H1 (cell line): ENCODE measurements at regions not wholly inside any gene's neighbourhood (a gene's known extent, or its start where the extent isn't known, plus 50 kb on each side); places are given as distances from the start of the nearest gene placed in this dataset.

Source experiments
- CTCF ChIP-seq, 3 experiments: IDR thresholded peaks; 1 replicate in 2 of 3; 2 replicates in 1 of 3; pipeline versions ENCODE4 v1.5.1 to v1.6.1; 2011; ENCODE audit warnings: low read length in 3 of 3, mild to moderate bottlenecking in 3 of 3, inconsistent platforms in 2 of 3, low read depth in 1 of 3, moderate library complexity in 1 of 3; ENCODE audit not compliant: insufficient read depth in 1 of 3; ENCODE audit errors: control extremely low read depth in 1 of 3
- EP300 ChIP-seq, 2 experiments: IDR thresholded peaks; 1 replicate in 1 of 2; 2 replicates in 1 of 2; pipeline ENCODE4 v1.6.1; 2011 to 2012; ENCODE audit warnings: low read depth in 2 of 2, low read length in 2 of 2, mild to moderate bottlenecking in 2 of 2, borderline replicate concordance in 1 of 2, inconsistent platforms in 1 of 2, moderate library complexity in 1 of 2
- HDAC2 ChIP-seq, 2 experiments: fragments of 300-600 bp in 1 of 2; sonication (generic) in 1 of 2; IDR thresholded peaks; 2 replicates each; pipeline ENCODE4 v1.6.1; 2011 to 2012; ENCODE audit warnings: low read depth in 2 of 2, low read length in 2 of 2, mild to moderate bottlenecking in 2 of 2, moderate library complexity in 2 of 2, borderline replicate concordance in 1 of 2, inconsistent platforms in 1 of 2
- POLR2A ChIP-seq, 2 experiments: IDR thresholded peaks; 1 replicate in 1 of 2; 2 replicates in 1 of 2; pipeline ENCODE4 v1.6.1; 2011; ENCODE audit warnings: low read depth in 2 of 2, low read length in 2 of 2, mild to moderate bottlenecking in 2 of 2; ENCODE audit errors: control extremely low read depth in 1 of 2

GRCh38 chr14:25101276-25101675 is 51.3 kb upstream of the STXBP6 start:
- TF ChIP-seq HDAC2 (IDR thresholded peaks at IDR 0.05; ENCODE audit: borderline replicate concordance in 1 of 2, low read depth in 2 of 2, low read length in 2 of 2): no peak
- TF ChIP-seq CTCF (IDR thresholded peaks at IDR 0.05; ENCODE audit: control extremely low read depth in 1 of 3, insufficient read depth in 1 of 3, low read depth in 1 of 3, low read length in 3 of 3): no peak
- no peak for TF ChIP-seq EP300 (IDR thresholded peaks at IDR 0.05; ENCODE audit: borderline replicate concordance in 1 of 2, low read depth in 2 of 2, low read length in 2 of 2)
- no peak for TF ChIP-seq POLR2A (IDR thresholded peaks at IDR 0.05; ENCODE audit: control extremely low read depth in 1 of 2, low read depth in 2 of 2, low read length in 2 of 2)
